Heart left ventricle (tissue), 16 donors: ENCODE measurements at regions not wholly inside any gene's neighbourhood (a gene's known extent, or its start where the extent isn't known, plus 50 kb on each side); places are given as distances from the start of the nearest gene placed in this dataset.

ENCODE experiments used
- ATAC-seq, 4 donors: fragments of 200-7000 bp; cut with Tn5 transposase; one replicate each; pipeline ENCODE4 v1.9.1; 2020 to 2022; ENCODE audit warnings: moderate library complexity in 4 of 4, mild to moderate bottlenecking in 3 of 4, moderate number of reproducible peaks in 1 of 4
- DNase-seq, 5 donors: peaks; one replicate each; pipeline ENCODE4 v3.0.0-alpha.2; 2020
- H3K27ac ChIP-seq, 12 donors: fragments of 200-600 bp; sonication (generic) in 4 of 12; one replicate each; pipeline versions ENCODE4 v1.5.0 to v1.8.0; 2016 to 2022; ENCODE audit warnings: mild to moderate bottlenecking in 2 of 12
- H3K27me3 ChIP-seq, 9 donors: fragments of 200-600 bp; sonication (generic) in 2 of 9; one replicate each; pipeline versions ENCODE4 v1.5.1 to v1.8.0; 2016 to 2022; ENCODE audit warnings: mild to moderate bottlenecking in 3 of 9
- H3K36me3 ChIP-seq, 9 donors: fragments of 200-600 bp; sonication (generic) in 2 of 9; one replicate each; pipeline versions ENCODE4 v1.5.0 to v1.8.0; 2018 to 2022; ENCODE audit warnings: mild to moderate bottlenecking in 2 of 9
- H3K4me1 ChIP-seq, 12 donors: fragments of 200-600 bp; sonication (generic) in 4 of 12; one replicate each; pipeline versions ENCODE4 v1.5.0 to v1.8.0; 2016 to 2022; ENCODE audit warnings: mild to moderate bottlenecking in 3 of 12
- H3K4me3 ChIP-seq, 12 donors: fragments of 200-600 bp; sonication (generic) in 4 of 12; one replicate each; pipeline versions ENCODE4 v1.5.0 to v1.8.0; 2017 to 2022; ENCODE audit warnings: mild to moderate bottlenecking in 9 of 12, moderate library complexity in 4 of 12
- H3K9me3 ChIP-seq, 12 donors: fragments of 200-600 bp; sonication (generic) in 4 of 12; one replicate each; pipeline versions ENCODE4 v1.5.0 to v1.8.0; 2016 to 2022; ENCODE audit warnings: mild to moderate bottlenecking in 1 of 12
- CTCF ChIP-seq, 12 donors: fragments of 200-600 bp; sonication (generic) in 4 of 12; IDR thresholded peaks; one replicate each; pipeline versions ENCODE4 v1.5.0 to v1.8.0; 2018 to 2022; ENCODE audit warnings: antibody characterized with exemption in 12 of 12, mild to moderate bottlenecking in 5 of 12
- POLR2A ChIP-seq, 2 donors: fragments of 450-650 bp; IDR thresholded peaks; one replicate each; pipeline ENCODE4 v1.6.1; 2017; ENCODE audit warnings: antibody characterized with exemption in 2 of 2, mild to moderate bottlenecking in 2 of 2, moderate library complexity in 2 of 2
- WGBS, 4 donors: extraction: QIAGEN DNeasy Blood & Tissue Kit in 2 of 4; methylation state at CpG; one replicate each; pipeline versions ENCODE4 v1.1.5 to v1.1.7; 2013 to 2018; 5-methylcytosine and 5-hydroxymethylcytosine counted together
- intact Hi-C, 10 donors: fragments of 100-400 bp; cut with DNase I; formaldehyde crosslinking; loops; one replicate each; pipeline versions ENCODE4 v1.11.1 to v1.14.2; 2022
- donor health status: ischemic (EF 13 %, LVEDD 7.1; RV severe dilation, severe dysfunction).
- donor health status: healthy with polysubstance abuse.
- donor health status: DM: no; HTN: yes; CAD: no.
- donor health status: DM: no; HTN: no; CAD: no.
- donor health status: ischemic (EF 25% LVEDD 6.9; RV normal size, moderate dysfunction).
- donor health status: ischemic (EF 25% LVEDD 5.7; RV mildly dilated, moderate dysfunction).
- donor health status: healthy.
- donor health status: DM: yes; HTN: yes; CAD: no.
- donor health status: ischemic (EF 35%, LVEDD 5.7; RV mildly dilated, moderate dysfunction).
- donor health status: nonischemic (EF 11% LVEDD 7.7; RV severe dilation, severe dysfunction).
- donor health status: DM: yes; HTN: yes; CAD: no.
- donor health status: PGD.
- donor health status: ischemic (EF 29% LVEDD 5.4; RV normal size, mild dysfunction).
- donor health status: nonischemic (EF 23%, LVEDD 6.1; RV moderate dilation, normal function).

- DNase-seq (no peak), ATAC-seq (no peak)
- Histone ChIP-seq H3K9me3 (peaks cover 0 to 13% (median 0%) of the 10 kb centered on the region in 12 donors), H3K27ac (no peak overlapping the region), H3K36me3 (no peaks in the 10 kb centered on the region), H3K4me1 (no peaks in the 10 kb centered on the region), H3K4me3 (no peak overlapping the region), H3K27me3 (peaks cover 0 to 5% (median 0%) of the 10 kb centered on the region in 9 donors)
- no peak for TF ChIP-seq POLR2A (IDR thresholded peaks at IDR 0.05)
- no peak for TF ChIP-seq CTCF (IDR thresholded peaks at IDR 0.05)
- WGBS, 4 donors, result 68 to 80% (median 76%) methylated on average over 2 of the region's 2 CpGs
- intact Hi-C loops, result no loop called here
Observed at GRCh38 chr1:34396042-34396441, 219.3 kb downstream of the C1orf94 start.

- Histone ChIP-seq H3K9me3 (peaks cover 0 to 9% (median 0%) of the 10 kb centered on the region in 12 donors), H3K27ac (no peak overlapping the region), H3K36me3 (no peaks in the 10 kb centered on the region), H3K4me3 (no peak overlapping the region), H3K4me1 (no peaks in the 10 kb centered on the region), H3K27me3 (peaks cover 0 to 3% (median 0%) of the 10 kb centered on the region in 9 donors)
- ATAC-seq (no peak), DNase-seq (no peak)
- WGBS, 4 donors, result 84 to 88% (median 85%) methylated on average over 5 of the region's 5 CpGs
- TF ChIP-seq CTCF (IDR thresholded peaks at IDR 0.05), result no peak
- no peak for TF ChIP-seq POLR2A (IDR thresholded peaks at IDR 0.05)
- intact Hi-C loops, result no loop called here
Observed at GRCh38 chr1:34398241-34398915, 221.7 kb downstream of the C1orf94 start.

GRCh38 chr1:34398916-34399275, 222.2 kb downstream of the C1orf94 start:
- H3K27ac ChIP-seq, result no peak overlapping the region
- ATAC-seq, result no peak
- no peaks in the 10 kb centered on the region for H3K4me1 ChIP-seq
- H3K36me3 ChIP-seq, result no peaks in the 10 kb centered on the region
- intact Hi-C loops, result no loop called here
- H3K4me3 ChIP-seq, result no peak overlapping the region
- peaks cover 0 to 9% (median 0%) of the 10 kb centered on the region in 12 donors for H3K9me3 ChIP-seq
- H3K27me3 ChIP-seq, result peaks cover 0 to 3% (median 0%) of the 10 kb centered on the region in 9 donors
- TF ChIP-seq POLR2A (IDR thresholded peaks at IDR 0.05) (no peak), CTCF (IDR thresholded peaks at IDR 0.05) (no peak)
- DNase-seq, result no peak
- 3 to 44% (median 12%) methylated on average over 4 of the region's 4 CpGs for WGBS, 4 donors

- Histone ChIP-seq H3K27me3 (peaks cover 0 to 3% (median 0%) of the 10 kb centered on the region in 9 donors), H3K36me3 (no peaks in the 10 kb centered on the region), H3K9me3 (peaks cover 0 to 10% (median 0%) of the 10 kb centered on the region in 12 donors), H3K27ac (no peak overlapping the region), H3K4me3 (no peak overlapping the region), H3K4me1 (no peaks in the 10 kb centered on the region)
- DNase-seq (no peak), ATAC-seq (no peak)
- whole genome bisulfite sequencing, 4 donors, result 35 to 58% (median 49%) methylated on average over 2 of the region's 2 CpGs
- intact Hi-C loops, result no loop called here
- no peak for TF ChIP-seq CTCF (IDR thresholded peaks at IDR 0.05)
- no peak for TF ChIP-seq POLR2A (IDR thresholded peaks at IDR 0.05)
Observed at GRCh38 chr1:34400675-34401074, 224.0 kb downstream of the C1orf94 start.
